ENCODE measurements at regions not wholly inside any gene's neighbourhood (a gene's known extent, or its start where the extent isn't known, plus 50 kb on each side); places are given as distances from the start of the nearest gene placed in this dataset.
"Not testable (repeated sequence)": the region's sequence is repeated elsewhere in the genome, so short reads cannot be mapped to it uniquely, and the experiment has no call there.

- DNase-seq = no peak
These were observed 490.7 kb downstream of the TDRD3 start for GRCh38 chr13:60887711-60888110.

DNA sequence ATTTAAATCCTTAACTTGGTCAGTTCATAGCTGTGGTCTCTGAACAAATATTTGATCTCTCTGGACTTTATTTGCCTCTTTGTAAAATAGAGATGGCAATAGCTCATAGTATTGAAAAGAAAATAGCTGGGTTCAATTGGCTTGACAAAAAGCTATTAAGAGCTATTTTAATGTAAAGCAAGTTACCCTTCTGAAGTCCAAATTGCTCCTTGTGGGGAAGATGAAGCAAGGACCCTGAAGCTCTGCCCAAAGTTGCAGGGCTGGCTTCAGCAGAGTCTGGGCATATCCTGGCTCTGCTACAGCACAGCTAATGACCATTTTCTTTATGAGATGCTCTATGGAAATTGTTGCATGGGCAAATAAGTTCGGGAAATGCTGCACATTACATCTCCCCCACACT is 484.5 kb downstream of the TDRD3 start:
- DNase-seq = no peak

GRCh38 chr13:60873116-60873515 is 476.1 kb downstream of the TDRD3 start:
- no peak for DNase-seq

GRCh38 chr13:60869941-60870613 is 473.1 kb downstream of the TDRD3 start:
- no peak for DNase-seq

- no peak for DNase-seq
These were observed 472.2 kb downstream of the TDRD3 start for GRCh38 chr13:60869225-60869624.

DNA sequence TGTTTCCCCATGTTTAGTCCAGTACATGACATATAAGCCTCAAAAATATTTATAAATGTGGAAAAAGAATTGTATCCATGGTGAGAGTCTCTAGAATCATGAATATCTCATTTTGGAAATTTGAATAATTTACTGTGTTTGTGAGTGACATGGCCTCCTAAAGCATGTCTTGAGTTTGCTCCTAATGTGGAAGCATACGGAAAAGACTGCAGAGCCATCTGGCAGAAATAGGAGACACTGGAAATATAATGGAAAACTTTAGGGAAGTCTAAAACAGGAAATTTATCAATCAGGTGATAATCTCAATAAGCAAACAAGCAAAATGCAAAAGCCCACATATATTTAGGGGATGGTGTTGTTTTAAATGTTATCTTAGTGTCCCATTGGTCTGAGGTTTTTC is 465.0 kb downstream of the TDRD3 start:
- no peak for DNase-seq

GRCh38 chr13:60857698-60858097 is 460.7 kb downstream of the TDRD3 start:
- no peak for DNase-seq

- no peak for DNase-seq
These were observed 455.9 kb downstream of the TDRD3 start for GRCh38 chr13:60852886-60853285.

- no peak for DNase-seq
These were observed 454.4 kb downstream of the TDRD3 start for GRCh38 chr13:60851378-60851777.

- no peak for DNase-seq
These were observed 453.5 kb downstream of the TDRD3 start for GRCh38 chr13:60850526-60850925.

DNA sequence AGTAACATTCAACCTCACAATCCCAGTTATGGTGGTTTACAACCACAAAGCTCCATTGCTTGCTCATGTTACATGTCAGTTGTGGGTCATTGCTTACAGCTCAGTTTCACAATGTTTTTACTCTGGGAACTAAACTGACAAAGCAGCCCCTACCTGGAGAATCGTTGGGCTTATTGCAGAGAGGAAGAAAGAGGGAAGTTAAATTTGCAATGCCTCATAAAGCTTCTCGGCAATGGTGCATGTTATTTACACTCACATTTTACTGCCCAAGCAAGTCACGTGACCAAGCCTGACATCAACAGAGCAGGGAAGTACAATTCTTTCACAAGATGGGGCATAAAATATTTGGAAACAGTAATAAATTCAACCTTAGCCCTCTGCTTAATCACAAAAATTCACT is 441.6 kb downstream of the TDRD3 start:
- no peak for DNase-seq

DNA sequence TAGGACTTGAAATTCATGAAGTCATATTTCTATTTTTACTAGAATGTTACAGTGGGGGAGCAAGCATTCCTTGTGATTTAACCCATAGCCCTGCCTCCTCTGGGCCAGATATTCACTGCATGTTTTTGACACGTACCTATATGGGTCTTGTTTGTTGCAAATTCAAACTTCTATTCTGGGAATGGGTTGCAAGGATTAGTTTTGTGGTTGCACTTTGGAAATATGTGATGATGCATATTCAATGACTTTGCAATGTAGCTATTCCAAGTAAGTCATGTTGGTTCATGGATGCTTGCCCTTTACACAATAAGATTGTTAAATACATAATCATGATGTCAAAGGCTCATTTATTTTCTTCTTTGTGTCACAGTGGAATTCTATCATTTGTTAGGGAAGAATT is 440.8 kb downstream of the TDRD3 start:
- no peak for DNase-seq

- no peak for DNase-seq
These were observed 439.8 kb downstream of the TDRD3 start for GRCh38 chr13:60836821-60837220.

DNA sequence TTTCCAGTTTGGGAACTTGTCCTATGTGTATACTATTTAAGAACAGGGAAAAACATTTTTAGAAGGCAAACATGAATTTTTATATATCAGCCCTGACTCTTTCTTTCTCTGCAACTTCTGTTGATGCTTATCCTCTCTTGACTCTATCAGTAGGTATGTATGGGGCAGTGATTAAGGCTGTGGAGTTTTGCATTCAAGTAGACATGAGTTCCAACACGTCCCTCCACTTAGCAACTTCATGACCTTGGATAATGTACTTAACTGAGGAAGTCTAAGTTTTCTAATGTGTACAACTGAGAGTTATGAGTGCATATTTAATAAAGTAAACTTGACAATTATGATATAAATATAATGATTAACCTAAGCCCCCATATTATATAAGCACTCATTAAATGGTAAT is 414.6 kb downstream of the TDRD3 start:
- no peak for DNase-seq

DNA sequence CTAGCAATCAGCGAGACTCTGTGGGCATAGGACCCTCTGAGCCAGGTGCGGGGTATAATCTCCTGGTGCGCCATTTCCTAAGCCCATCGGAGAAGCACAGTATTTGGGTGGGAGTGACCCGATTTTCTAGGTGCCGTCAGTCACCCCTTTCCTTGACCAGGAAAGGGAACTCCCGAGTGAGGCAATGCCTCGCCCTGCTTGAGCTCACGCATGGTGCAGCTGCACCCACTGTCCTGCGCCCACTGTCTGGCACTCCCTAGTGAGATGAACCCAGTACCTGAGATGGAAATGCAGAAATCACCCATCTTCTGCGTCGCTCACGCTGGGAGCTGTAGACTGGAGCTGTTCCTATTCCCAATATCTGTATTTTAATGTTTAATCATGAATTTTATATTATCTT is 408.6 kb downstream of the TDRD3 start:
- DNase-seq = not testable (repeated sequence)

DNA sequence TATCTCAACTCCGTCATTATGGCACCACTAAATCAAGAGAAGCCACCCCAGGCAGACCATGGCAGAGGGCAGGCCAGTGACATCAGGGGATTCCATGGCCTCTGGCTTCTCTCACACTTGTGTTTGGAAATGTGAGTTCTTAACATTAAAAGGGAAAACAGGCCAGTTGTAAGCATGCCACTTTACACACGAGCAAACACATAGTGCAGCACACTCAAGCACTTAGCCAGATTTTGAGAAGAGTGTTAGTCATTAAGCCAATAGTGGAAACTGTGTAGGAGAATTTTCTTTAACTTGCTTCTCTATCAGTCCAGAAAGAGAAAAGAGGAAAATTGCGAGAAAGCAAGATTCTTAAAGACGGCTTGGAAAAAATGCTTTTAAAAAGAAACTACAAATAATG is 401.5 kb downstream of the TDRD3 start:
- no peak for DNase-seq

DNA sequence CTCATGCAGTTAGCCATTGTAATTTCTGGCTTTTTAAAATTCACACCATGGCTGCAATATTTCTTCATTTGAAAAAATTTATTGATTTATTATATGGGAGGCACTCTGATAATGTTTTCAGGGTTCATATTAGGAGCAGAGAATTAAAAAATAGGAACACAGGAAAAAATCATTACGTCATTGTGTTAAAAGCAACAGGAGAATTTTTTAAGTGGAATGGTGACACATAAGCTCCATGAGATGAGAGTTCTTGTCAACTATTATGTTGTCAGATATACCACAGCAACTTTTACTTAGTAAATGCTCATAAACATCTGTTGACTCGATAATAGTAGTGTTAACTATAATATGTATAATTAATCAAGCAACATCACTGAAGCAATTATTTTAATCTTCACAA is 400.1 kb downstream of the TDRD3 start:
- DNase-seq = no peak

GRCh38 chr13:60794751-60795150 is 397.7 kb downstream of the TDRD3 start:
- DNase-seq = no peak

DNA sequence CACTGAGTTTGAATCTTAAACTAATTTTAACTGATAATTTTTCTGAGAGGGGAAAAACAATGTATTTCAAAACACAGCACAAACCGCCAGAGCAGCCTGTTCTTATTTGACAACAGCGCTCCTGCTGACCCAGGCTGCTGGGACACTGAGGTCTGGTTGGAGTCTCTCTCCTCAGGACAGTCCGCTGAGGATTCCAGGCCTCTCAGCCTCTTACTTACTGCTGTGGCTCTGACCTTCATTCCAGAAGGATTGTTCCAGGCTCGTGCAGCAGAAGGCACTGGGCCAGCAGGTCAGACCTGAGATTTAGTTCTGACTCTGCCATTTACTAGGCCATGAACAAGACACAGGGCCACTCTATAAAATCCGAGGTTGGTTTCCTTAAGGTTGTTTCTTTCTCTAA is 393.6 kb downstream of the TDRD3 start:
- no peak for DNase-seq

DNA sequence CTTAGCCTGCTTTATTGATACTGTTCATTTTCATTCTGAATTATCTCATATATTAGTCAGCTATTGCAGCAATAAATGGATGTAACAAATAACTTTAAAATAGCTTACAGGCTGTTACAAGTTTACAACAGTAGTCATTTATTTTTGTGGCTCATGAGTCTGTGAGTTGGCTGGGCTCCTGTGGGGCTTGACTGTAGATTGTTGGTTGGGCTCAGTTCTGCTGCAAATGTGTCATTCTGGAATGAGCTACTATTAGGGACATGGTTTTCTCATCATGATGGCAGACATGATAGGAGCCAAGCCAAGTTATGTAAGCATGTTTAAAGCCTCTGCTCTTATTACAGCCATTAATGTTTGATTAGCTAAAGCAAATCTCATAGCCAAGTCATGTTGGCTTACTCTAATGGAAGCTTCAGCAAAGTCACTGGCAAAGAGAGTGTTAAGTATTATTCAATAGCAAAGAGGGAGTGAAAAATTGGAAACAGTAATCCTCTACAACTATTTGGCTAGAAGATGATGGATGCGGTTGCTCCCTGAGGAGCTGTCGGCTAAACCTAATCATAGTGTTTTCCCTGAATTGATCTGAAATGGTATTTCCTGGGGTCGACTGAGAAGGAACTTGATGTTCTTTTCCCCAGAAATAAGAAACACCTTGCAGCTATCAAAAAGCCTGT is 391.3 kb downstream of the TDRD3 start:
- peak; percentile 52 for DNase-seq

- no peak for DNase-seq
These were observed 390.1 kb downstream of the TDRD3 start for GRCh38 chr13:60787083-60787482.

- no peak for DNase-seq
These were observed 375.7 kb downstream of the TDRD3 start for GRCh38 chr13:60772726-60773125.

- no peak for DNase-seq
These were observed 368.8 kb downstream of the TDRD3 start for GRCh38 chr13:60765700-60766411.

DNA sequence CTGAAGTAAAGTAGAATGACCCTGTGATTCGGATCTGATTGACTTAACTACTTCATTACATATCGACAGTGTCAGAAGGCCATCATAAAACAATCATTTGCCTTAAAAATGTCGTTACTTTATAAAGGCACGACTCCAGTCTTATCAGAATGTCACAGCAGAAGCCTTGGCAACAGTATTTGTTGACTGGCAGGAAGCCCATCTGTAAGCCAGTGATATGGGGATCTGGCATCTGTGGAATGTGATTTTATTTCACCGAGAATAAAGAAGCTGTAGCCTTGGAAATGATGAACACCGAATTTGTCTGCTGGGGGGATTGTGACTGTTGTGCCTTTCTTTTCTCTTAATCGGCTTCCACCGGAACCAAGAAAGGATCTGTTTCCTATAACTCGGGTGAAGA is 362.5 kb downstream of the TDRD3 start:
- no peak for DNase-seq

Data from hindlimb muscle (tissue), 1 donor.